T-helper 2 cell treated with Interferon-gamma antibody and Interleukin-4, amounts not matched to agents 100 ng/mL and 5 ng/mL, for 36 hours (primary cell): ENCODE measurements at regions not wholly inside any gene's neighbourhood (a gene's known extent, or its start where the extent isn't known, plus 50 kb on each side); places are given as distances from the start of the nearest gene placed in this dataset.
"Not testable (repeated sequence)": the region's sequence is repeated elsewhere in the genome, so short reads cannot be mapped to it uniquely, and the experiment has no call there.

Experiments used
- intact Hi-C: fragments of 100-400 bp; cut with micrococcal nuclease; formaldehyde crosslinking; loops from one replicate; pipeline ENCODE4 v1.15.1; 2023

DNA sequence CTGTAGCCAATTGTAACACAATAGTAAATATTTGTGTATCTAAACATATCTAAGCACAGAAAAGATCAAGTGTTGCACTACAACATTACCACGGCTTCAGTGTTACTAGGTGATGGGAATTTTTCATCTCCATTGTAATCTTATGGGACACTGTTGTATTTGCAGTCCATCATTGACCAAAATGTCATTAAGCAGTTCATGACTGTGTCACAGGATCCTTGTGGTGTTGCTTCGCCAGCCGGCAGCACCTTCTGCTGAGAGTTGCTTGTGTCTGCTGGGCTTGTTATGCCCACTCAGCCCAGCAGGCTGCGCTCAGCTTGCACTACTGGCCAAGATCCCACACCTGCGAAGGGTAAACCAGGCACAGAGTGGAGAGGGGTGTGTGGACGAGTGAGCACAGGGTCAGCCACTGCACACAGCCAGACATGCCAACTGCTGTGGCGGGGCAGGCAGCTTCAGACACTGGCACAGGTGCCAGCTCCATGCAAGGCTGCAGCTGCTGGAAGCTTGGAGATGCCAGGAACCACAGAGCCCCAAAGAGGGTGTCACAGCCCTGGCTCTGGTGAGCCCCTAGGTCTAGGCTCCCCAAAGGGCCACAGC, 273.7 kb downstream of the CETN3 start:
- intact Hi-C loops: no loop called here

DNA sequence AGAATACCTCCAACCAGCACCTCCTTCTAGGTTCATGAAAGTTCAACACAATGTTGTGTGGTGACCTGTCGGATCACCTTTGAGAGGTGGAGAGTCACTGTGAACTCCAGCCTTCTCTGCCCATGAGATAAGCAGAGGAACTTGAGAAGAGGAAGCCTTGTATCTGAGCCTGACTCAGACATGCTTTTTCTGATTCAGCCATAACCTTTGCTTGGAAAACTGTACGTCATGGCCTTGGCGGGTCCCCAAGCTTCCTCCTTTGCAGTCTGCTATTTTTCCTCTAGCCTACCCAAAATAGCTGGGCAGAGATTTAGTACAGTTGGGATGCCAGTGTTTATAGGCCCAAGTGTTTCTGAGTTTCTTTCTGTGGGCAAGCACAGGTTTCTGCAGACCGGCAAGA, 274.7 kb downstream of the CETN3 start:
- intact Hi-C loops: no loop called here

DNA sequence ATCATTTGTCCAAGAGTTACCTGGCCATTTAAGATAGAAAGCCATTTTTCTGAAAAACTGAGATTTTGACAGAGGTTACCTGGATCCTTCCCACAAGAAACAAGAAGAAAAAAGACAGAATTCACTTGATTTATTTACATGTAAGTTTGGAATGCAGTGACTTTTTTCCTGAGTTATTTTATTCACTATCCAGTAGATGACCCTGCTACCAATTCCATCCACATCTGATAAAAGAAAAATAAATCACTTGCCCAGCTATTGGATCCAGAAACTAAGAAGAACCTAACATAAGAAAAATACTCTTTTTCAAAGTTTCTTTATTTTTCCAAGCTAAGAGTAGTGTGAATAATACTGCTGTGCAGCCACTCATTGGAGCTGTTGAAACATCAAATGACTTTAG, 275.2 kb downstream of the CETN3 start:
- intact Hi-C loops: no loop called here

DNA sequence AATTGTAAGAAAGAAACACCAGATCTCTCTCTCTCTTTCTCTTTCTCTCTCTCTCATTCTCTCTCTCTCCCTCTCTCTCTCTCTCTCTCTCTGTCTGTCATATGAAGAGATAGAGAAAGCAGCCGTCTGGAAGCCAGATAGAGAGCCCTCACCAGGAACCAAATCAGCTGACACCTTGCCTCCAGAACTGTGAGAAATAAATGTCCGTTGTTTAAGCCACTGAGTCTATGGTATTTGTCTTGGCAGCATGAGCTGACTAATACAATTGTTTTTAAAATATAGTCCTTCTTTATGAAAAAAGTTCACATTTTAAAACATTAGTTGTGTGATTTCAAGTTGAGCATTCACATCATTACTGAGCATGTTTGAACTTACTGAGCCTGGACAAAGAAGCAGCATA, 275.6 kb downstream of the CETN3 start:
- intact Hi-C loops: no loop called here

DNA sequence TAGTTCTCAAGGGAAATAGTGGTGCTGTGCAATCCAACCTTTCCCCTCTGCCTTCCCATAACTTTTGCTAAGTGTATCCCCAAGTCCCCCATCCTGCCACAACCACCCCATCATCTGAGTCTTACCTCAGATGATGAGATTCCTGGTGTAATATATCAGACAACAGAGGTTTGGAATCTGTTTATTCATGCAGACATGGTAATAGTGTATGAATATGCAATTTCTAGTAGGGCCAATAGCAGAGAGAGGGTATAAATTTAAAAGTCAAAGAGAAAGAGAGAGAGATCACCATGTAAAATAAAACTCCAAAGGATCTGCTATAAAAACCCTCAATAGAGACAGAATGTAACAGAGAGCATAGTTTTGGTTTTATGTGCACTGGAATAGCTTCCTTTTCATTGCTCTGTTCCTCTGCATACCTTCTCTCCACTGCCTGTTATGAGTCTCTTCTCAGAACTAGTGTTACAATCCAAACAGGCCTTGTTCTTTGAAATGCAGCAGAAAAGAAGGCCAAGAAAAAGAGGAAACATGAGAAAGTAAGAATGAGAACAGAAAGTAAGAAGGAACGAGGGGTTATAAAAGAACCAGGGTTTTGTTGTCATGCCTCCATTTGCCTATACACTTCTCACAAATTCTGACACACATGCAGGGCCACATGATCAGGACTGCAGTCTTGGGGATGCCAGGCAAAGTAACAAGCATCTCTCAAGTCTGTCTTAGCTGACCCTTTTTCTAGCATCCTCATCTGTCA, 278.0 kb downstream of the CETN3 start:
- intact Hi-C loops: no loop called here

DNA sequence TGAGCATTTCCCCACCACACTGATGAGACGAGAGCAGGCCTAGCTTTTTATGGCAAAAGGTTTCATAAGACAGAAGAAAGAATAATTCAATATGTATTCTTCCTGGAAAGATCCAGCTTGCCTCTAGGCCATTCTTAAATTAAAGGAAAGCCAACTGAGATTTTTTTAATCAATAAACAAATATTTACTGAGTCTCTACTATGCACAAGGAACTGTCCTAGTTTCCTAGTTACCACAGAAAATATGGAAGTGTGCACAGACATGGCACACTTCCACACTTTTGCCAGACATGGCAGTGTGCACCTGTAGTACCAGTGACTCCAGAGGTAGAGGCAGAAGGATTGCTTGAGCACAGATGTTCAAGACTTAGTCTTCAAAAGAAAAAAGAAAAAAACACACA, 281.0 kb downstream of the CETN3 start:
- intact Hi-C loops: no loop called here

DNA sequence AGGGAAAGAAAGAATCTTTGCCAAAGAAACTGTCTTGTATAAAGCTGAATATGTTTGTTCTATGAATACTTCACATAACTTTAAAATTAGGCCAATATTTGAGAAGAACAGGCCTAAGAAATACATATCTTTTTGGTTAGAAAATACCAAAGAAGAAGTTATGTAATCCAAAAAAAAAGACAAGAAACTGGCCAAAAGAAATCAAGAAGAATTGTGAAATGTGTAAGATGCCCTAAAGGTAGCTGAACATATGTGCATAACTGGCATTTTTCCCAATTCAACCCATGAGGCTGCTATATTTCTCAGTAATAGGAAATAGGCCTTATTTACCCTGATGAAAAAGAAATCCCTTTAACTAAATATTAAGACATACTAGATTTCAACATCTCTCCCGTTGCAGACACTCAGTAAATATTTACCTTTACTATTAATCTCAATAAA, 290.0 kb downstream of the CETN3 start:
- intact Hi-C loops: no loop called here

DNA sequence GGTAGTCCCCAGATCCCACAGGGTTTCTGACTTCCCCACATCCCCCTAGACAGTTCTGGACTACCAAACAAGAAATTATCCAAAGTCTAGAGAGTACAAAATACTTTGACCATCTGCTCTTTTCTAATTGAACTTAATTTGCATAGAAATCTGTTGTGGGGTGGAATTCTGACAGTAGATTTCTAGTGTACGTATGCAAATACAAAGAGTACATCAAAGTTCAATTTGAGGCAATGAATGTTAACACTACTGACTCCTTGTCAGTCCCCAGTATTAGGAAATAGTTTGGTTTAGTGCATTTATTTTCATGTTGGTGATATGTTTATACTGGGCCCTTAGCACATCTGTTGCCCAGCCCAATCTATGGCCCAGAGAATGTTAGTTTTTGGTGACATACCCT, 292.6 kb downstream of the CETN3 start:
- intact Hi-C loops: no loop called here

DNA sequence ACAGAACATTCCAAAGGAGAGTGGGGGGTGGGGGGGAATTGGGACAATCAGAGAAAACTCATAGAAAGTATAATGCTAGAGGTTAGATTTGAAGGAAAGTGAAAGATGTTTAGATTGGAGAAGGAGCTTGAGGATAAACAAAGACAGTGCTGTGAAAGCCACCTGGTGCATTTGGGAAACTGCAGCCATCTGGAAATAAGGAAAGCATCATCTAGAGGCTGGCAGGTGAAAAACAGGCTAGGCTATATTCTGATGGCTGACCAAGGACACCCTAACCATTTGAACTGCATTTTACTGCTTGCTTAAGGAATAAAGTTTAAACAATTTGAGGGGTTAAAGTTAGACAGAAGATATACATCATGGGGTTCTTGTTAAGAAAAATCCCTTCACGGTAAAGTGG, 296.4 kb downstream of the CETN3 start:
- intact Hi-C loops: no loop called here

DNA sequence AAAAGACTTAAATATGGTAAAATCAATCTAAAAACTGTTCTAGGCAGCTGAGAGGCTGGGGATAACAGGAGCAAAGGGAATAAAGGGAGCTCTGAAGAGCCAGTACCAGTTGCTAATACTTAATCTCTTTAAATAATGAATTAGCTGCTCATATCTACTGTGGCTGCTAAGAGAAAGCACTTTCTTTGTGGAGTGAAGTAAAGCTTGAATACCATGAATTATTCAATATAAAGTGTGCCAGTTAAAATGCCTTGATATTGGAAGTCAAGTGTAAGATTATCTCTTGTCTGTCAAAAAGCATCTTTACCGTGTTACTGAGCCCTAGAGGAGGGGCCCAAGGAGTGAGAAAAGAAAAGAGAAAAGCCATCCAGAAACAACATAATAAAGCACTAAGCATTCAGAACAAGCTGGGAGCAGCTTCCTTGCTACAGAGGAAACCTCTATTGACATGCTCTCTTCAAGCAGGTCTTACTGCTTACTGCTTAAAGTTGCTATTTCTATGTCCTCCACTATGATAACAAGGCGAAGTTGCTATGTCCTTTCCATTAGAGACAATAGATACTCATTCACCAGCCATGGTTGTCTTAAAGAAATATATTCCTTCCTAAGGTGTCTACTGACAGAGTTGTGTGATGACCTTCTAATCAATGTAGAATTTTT, 297.4 kb downstream of the CETN3 start:
- intact Hi-C loops: no loop called here

DNA sequence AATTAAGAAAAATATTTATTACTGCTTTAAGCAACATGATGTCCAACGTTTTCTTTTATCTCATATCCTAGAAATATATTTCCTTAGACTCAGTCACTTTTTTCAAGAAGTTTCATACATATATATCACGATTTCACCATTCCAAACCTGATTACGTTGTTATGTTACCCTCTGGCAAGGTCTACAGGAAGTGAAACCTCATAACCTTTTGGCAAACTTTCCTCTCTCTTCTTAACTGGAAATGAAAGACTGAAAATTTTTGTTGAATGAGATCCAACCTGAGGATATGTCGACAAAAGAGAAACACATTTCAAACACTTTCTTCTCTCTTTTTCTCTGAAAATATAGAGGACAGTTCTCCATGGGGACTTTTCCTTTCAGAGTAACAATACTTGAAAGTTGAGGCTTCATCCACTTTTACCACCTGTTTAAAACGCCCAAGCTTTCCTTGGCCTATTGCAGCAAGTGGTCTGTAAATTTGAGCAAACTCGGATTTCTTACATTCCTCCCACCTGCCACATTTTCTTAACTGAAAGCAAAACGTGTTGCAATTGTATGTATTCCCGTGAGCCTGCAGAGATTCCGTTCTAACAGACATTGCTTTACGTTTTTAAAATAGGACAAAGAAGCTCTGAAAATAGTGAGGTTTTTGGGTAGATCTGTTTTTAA, 298.1 kb downstream of the CETN3 start:
- intact Hi-C loops: no loop called here

DNA sequence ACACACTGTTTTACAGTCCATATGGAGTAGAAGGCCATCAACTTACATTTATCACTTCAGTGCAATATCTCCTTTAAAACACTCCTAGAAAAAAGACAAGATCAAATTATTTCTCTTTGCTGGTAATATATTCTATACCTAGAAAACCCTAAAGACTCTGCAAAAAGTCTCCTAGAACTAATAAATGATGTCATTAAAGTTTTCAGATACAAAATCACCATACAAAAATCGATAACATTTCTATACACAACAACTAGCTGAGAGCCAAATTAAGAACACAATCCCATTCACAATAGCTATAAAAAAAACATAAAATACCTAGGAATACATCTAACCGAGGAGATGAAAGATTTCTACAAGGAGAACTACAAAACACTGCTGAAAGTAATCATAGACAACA, 300.3 kb downstream of the CETN3 start:
- intact Hi-C loops: no loop called here

DNA sequence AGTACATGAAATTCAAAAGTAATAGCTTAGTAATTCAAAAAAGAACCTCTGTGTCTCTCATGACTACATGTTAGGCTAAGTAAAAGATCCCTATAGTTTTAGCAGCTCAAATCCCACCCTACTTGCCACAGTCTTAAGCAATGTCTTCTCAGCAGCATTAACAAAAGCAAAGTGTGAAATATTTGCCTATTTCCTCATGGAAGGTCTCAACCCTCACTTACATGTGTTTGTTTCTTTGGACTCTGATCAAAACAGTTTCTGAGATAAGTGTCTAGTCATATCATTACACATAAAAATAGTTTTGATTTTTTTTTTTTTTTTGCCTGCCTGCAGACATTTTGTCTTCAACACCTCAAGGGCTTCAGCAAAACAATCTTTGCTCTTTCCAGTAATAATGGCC, 310.5 kb downstream of the CETN3 start:
- intact Hi-C loops: no loop called here

DNA sequence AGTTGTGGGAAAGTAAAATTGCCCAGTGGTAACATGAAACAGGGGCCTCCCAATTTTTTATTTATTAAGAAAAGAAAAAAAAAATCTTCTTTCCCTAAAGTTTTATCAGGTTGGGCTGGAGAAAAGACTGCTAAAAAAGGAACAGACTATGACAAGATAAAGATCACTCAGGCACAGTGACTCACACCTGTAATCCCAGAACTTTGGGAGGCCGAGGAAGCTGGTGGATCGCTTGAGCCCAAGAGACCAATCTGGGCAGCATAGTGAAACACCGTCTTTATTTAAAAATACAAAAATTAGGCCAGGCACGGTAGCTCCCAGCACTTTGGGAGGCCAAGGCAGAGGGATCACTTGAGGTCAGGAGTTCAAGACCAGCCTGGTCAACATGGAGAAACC, 312.5 kb downstream of the CETN3 start:
- intact Hi-C loops: no loop called here

DNA sequence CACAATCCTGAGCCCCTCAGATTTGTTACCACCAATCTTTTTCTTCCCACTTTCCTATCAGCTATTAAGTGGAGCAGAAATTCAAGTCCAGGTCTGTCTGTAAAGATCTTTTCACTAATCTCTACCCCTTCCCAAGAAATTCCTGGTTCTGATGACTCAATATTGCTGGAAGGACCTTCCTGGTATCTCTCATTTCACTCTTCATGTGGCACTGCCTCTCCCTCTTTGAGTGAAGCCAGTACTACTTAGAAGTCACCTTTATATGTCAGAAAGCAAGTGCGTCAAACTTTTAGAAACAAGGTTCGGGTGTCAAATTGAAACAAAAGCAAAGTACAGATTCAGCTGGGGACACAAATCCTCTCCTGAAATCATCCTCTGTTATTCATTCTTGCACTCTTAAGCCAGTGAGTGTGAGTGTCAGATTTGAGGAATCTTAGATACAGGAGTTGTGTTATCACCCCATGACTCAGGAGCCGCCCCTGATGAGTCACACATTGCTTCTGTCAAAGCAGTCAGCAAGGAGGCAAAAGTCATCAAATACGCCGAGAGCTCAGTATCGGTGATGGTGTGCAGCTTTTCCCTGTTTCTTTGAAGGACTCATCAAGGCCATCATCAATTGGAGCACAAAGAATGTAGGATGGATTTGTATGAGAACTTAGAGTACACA, 313.0 kb downstream of the CETN3 start:
- intact Hi-C loops: no loop called here

DNA sequence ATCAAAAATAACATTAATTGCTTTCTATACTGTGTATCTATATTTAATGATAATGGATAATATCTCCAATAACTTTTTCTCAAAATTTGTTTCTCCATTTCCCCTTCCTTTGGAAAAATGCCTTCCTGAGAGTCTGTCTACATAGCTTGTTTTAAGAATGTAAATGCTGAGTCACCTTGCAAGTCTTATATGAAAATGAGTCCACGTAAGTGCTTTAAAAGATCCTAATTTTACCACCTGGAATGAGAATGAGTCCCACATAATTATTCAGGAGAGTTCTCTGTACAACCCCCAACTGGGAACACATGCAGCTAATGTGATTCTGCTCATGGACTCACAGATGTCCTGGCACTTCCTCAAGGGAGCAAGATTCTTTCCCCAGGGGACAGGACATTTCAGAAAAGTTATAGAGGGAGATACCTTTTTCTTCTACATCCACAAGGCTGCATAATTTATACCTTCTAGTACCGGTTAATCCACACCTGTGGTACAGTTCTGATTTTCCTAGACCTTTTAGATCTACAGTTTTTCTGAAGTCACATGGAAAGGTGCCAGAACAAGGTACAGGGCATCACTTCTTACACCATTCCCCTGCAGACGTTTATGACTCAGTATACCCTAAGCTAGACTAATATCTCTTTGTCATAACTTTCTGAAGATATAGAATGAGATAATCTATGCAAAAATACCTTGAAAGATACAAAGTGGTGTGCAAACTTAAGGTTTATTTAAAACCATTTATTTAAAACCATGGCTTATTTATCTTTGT, 314.1 kb downstream of the CETN3 start:
- intact Hi-C loops: no loop called here

DNA sequence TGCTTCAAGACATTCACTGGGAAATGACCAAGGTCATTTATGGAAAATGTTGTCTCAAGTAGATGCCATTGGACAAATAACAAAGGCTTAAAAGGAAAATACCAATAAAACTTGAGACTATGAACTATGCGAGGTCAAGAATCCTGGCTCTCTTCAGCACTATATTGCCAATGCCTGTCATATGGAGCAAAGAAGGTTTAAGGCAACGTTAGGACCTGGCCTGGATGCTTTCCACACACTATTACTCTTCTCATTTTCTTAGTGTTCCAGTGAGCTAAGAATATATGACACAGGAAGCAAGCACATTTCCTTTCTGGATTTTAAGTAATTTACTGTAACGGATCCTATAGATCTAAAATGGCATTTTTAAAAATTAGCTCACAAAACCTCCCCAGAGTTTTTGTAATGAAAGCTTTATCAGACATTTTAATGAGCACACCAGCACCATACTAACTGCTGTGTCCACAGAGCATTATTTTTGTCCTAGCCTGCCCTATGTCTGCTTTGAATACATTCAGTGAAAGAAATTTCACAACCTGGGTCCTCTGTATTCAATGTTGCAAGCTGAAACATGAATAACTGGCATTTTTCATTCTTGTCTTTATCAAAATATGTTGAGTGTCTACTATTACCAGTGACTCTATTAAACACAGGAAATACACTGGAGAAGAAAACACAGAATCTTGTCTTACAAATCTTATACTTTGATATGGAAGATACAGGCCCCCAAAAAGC, 315.6 kb downstream of the CETN3 start:
- intact Hi-C loops: no loop called here

DNA sequence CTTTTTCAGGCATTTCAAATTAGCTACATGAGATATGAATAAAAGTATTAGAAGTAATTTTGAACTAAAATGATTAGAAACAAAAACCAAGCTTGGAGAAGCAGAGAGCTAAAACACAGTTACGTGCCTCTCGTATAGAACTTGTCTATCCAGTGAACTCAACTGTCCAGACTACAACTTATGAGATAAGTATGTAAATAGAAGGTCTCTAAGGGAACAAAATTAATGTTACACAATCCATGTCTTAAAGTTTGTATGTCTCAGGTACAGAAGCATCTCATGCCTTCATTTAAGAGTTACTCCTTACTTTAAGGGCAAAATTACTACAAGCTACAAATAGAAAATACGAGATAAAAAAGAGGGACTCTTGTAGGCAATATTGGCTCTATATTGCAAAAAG, 316.8 kb downstream of the CETN3 start:
- intact Hi-C loops: no loop called here

DNA sequence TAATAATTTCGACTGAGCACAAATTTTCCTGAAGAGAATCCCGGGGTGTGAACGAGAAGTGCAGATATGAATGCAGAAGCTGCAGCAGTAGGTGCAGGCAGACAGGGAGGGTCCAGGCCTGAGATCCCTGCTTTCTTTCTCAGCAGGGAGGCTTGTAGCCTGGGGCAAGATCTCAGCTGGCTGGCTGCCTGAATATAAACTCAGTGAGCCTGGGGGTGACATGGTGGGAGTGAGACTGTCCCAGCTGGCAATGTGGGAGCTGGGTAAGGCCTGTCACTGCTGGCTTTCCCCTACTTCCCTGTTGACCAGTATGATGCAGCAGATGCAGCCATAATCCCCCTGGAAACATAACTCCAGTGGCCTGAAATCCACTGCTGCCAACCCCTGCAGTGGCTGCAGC, 325.2 kb downstream of the CETN3 start:
- intact Hi-C loops: no loop called here

DNA sequence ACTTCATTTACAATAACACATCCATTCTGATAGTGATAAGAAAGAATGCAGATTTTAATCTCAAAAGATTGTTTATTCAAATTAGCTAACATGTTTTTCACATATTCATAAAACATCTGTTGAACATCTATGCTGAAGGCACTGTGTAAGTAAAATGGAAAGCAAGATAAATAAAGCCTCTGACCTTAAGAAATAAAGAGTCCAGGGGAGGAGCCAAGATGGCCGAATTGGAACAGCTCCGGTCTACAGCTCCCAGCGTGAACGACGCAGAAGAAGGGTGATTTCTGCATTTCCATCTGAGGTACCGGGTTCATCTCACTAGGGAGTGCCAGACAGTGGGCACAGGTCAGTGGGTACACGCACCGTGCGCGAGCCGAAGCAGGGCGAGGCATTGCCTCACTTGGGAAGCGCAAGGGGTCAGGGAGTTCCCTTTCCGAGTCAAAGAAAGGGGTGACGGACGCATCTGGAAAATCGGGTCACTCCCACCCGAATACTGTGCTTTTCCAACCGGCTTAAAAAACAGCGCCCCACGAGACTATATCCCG, 336.5 kb downstream of the CETN3 start:
- intact Hi-C loops: not testable (repeated sequence)
